ENCODE measurements at regions not wholly inside any gene's neighbourhood (a gene's known extent, or its start where the extent isn't known, plus 50 kb on each side); places are given as distances from the start of the nearest gene placed in this dataset.

DNA sequence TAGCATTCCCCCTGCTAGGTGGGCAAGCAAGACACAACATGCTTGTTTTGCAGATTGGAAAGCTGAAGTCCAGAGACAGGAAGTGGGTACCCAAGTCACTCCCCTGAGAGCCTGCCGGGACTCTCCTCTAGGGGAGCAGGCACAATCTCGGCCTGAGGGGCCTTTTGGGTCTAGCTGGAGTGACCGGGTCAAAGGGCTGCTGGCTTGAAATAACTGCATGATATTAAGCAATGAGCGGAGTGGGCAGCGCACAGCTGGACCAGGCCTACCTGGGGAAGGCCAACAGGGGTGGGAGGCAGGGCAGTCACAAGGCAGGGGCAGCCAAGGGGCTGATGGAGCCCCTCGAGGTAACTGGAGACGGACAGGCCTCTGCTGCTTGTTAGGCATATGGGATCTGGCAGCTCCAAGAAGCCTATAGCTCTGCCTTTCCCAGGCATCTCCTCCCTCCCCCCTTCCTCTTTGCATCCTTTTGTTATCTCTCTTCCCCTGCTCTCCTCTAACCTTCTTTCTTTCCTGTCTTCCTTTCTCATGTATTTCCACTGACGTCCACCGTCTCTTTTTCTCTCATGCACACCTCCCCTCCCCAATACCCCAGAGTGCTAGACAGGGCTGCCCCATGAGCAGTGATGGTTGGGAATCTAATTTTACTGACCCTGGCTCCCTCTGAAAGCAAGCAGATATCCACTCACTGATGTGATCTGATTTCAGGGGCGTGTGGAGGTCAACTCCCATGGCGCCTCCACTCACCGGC, 237.5 kb downstream of the LOXHD1 start:
- TF ChIP-seq POLR2A (IDR thresholded peaks at IDR 0.05), result no peak
- TF ChIP-seq, protein P1, sequence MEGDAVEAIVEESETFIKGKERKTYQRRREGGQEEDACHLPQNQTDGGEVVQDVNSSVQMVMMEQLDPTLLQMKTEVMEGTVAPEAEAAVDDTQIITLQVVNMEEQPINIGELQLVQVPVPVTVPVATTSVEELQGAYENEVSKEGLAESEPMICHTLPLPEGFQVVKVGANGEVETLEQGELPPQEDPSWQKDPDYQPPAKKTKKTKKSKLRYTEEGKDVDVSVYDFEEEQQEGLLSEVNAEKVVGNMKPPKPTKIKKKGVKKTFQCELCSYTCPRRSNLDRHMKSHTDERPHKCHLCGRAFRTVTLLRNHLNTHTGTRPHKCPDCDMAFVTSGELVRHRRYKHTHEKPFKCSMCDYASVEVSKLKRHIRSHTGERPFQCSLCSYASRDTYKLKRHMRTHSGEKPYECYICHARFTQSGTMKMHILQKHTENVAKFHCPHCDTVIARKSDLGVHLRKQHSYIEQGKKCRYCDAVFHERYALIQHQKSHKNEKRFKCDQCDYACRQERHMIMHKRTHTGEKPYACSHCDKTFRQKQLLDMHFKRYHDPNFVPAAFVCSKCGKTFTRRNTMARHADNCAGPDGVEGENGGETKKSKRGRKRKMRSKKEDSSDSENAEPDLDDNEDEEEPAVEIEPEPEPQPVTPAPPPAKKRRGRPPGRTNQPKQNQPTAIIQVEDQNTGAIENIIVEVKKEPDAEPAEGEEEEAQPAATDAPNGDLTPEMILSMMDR (IDR thresholded peaks at IDR 0.05), result no peak

Measured in thyroid gland (tissue), 4 donors.